ENCODE measurements at regions not wholly inside any gene's neighbourhood (a gene's known extent, or its start where the extent isn't known, plus 50 kb on each side); places are given as distances from the start of the nearest gene placed in this dataset.

DNA sequence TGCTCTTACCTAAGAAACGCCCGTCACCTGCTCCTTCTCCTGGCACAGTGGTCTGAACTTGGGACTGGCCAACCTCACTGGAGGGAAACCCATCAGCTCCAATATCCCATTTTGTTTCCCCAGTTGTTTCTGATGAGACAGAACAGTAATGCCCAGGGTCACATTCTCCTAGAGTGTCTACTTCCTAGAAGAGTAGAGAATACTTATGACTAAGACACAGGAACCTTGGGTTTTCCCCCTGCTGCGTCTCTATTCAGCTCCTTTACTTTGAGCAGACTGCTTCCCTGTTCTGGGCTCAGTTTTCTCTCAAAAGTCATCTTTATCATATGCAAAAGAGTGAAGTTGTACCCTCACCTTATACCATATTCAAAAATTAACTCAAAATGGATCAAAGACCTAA, 79.4 kb downstream of the POLR2M start:
- TF ChIP-seq POLR2A (IDR thresholded peaks at IDR 0.05): no peak
- TF ChIP-seq, protein P1, sequence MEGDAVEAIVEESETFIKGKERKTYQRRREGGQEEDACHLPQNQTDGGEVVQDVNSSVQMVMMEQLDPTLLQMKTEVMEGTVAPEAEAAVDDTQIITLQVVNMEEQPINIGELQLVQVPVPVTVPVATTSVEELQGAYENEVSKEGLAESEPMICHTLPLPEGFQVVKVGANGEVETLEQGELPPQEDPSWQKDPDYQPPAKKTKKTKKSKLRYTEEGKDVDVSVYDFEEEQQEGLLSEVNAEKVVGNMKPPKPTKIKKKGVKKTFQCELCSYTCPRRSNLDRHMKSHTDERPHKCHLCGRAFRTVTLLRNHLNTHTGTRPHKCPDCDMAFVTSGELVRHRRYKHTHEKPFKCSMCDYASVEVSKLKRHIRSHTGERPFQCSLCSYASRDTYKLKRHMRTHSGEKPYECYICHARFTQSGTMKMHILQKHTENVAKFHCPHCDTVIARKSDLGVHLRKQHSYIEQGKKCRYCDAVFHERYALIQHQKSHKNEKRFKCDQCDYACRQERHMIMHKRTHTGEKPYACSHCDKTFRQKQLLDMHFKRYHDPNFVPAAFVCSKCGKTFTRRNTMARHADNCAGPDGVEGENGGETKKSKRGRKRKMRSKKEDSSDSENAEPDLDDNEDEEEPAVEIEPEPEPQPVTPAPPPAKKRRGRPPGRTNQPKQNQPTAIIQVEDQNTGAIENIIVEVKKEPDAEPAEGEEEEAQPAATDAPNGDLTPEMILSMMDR (IDR thresholded peaks at IDR 0.05 in 4 of 5, conservative IDR thresholded peaks at IDR 0.05 in 1 of 5): no peak
- in situ Hi-C loops (cut with MboI; ENCODE audit: low sequenced_read_pairs in 4 of 4): no loop called here
- no peak for ATAC-seq
- Histone ChIP-seq H3K27ac (no peak overlapping the region), H3K4me1 (no peaks in the 10 kb centered on the region), H3K27me3 (no peaks in the 10 kb centered on the region), H3K36me3 (no peaks in the 10 kb centered on the region), H3K9me3 (no peaks in the 10 kb centered on the region), H3K4me3 (no peak overlapping the region)
- intact Hi-C loops (cut with DNase I; ENCODE audit: low total_unique reads): no loop called here
- no peak for DNase-seq

DNA sequence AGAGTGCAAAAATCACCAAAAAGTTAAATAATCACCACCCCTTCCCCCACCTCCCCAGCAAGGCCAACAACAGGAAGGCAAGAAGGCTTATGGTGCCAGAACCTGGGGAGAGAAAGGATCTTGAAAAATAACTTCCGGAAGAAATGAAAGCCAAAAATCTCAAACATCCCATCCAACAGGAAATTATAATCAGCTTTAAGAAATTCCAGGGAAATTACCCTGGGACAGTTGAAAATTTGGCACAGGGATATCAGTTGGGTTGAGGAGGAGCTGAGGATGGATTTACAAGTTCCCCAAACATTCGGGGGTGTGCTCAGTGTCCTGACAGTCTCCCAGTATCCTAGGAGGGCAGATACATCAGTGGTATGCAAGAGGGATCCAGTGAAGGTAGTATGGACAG, 82.7 kb downstream of the POLR2M start:
- in situ Hi-C loops (cut with MboI; ENCODE audit: low sequenced_read_pairs in 4 of 4) (no loop called here), intact Hi-C loops (cut with DNase I; ENCODE audit: low total_unique reads) (no loop called here)
- H3K36me3 ChIP-seq: no peaks in the 10 kb centered on the region
- TF ChIP-seq POLR2A (IDR thresholded peaks at IDR 0.05): no peak
- DNase-seq: no peak
- no peaks in the 10 kb centered on the region for H3K9me3 ChIP-seq
- ATAC-seq: no peak
- H3K4me3 ChIP-seq: no peak overlapping the region
- no peak overlapping the region for H3K27ac ChIP-seq
- no peaks in the 10 kb centered on the region for H3K4me1 ChIP-seq
- no peaks in the 10 kb centered on the region for H3K27me3 ChIP-seq

DNA sequence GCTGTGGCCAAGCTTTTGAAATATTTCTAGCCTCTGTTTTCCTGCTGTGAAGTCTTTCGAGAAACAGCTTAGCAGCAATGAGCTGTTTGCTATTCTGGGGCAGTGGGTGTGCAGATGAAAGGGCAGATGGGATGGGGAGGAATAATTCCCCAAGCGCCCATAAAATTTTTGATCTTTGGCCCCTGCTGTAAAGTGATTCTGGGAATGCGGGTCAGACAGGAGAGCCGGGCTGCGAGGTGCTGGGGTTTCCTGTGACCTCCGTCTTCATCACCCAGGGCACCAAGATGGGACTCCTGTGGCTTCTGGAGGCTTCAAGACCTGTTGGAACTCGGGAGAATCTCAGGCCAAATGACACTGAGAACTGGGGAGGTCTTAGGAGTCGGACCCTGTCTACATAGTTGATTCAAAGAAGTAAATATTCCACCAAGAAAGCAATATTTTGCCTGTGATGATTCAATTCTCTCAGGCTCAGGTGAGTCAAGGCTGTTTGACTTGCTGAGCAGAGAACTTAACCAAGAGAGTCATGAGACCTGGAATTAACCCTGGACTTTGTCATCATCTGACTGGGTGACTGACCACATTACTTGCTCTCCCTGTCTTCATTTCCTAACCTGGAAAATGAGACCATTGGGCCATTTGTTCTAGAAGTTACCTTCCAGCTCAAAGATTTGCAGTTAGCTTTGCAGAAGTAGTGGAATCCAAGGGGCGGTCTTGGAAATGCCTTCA, 86.4 kb downstream of the POLR2M start:
- Histone ChIP-seq H3K4me1 (peaks cover 0 to 4% of the 10 kb centered on the region in 2 donors), H3K4me3 (no peak overlapping the region), H3K9me3 (no peaks in the 10 kb centered on the region), H3K27ac (no peak overlapping the region), H3K27me3 (no peaks in the 10 kb centered on the region), H3K36me3 (no peaks in the 10 kb centered on the region)
- intact Hi-C loops (cut with DNase I; ENCODE audit: low total_unique reads): no loop called here
- ATAC-seq (no peak), DNase-seq (no peak)
- in situ Hi-C loops (cut with MboI; ENCODE audit: low sequenced_read_pairs in 4 of 4): no loop called here
- TF ChIP-seq POLR2A (IDR thresholded peaks at IDR 0.05): no peak
- TF ChIP-seq, protein P1 (IDR thresholded peaks at IDR 0.05 in 4 of 5, conservative IDR thresholded peaks at IDR 0.05 in 1 of 5): no peak

DNA sequence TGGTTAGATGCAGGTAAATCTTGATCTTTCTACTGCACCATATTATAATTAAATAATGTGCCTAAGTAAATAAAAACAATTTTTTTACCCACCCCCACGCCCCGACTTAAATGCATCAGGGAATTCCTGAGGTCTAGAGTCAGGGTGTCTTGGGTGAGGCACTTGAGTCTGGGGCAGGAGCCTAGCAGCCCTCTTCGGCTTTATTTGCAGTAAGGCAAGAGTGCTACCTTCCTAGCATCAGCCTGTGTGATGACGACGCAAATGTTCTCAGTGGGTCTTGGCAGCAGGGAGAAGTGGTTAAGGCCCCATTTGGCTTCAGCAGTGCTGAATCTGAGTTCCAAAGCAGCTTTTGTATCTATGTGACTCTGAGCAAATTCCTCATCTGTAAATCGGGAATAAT, 88.7 kb downstream of the POLR2M start:
- no peak overlapping the region for H3K27ac ChIP-seq
- ATAC-seq: no peak
- no peaks in the 10 kb centered on the region for H3K9me3 ChIP-seq
- DNase-seq: no peak
- peaks cover 0 to 4% of the 10 kb centered on the region in 2 donors for H3K4me1 ChIP-seq
- intact Hi-C loops (cut with DNase I; ENCODE audit: low total_unique reads) (no loop called here), in situ Hi-C loops (cut with MboI; ENCODE audit: low sequenced_read_pairs in 4 of 4) (no loop called here)
- no peaks in the 10 kb centered on the region for H3K36me3 ChIP-seq
- TF ChIP-seq POLR2A (IDR thresholded peaks at IDR 0.05): no peak
- TF ChIP-seq, protein P1 (IDR thresholded peaks at IDR 0.05 in 4 of 5, conservative IDR thresholded peaks at IDR 0.05 in 1 of 5): no peak
- no peaks in the 10 kb centered on the region for H3K27me3 ChIP-seq
- H3K4me3 ChIP-seq: no peak overlapping the region

DNA sequence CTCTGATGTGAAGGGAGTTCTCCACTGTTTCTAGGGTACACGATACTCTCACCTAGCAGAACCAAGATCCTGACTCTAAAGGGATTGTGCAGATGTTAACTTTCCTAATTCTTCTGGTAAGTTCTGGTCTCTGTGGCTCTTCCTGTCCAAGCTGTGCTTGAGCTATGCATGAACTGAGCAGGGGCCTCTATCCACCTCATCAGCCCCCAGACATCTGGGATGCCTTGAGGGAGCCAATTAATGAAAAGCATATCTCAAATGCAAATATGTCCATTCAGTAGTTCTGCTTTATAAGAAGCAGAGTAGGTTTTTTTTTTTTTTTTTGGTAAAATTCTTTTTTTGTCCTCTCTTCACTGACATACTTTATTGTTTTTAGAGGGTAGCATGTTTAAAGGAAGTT, 89.6 kb downstream of the POLR2M start:
- in situ Hi-C loops (cut with MboI; ENCODE audit: low sequenced_read_pairs in 4 of 4): no loop called here
- Histone ChIP-seq H3K36me3 (no peaks in the 10 kb centered on the region), H3K27me3 (no peaks in the 10 kb centered on the region), H3K27ac (no peak overlapping the region), H3K4me3 (no peak overlapping the region), H3K9me3 (no peaks in the 10 kb centered on the region), H3K4me1 (peaks cover 0 to 4% of the 10 kb centered on the region in 2 donors)
- ATAC-seq (no peak), DNase-seq (no peak)
- TF ChIP-seq POLR2A (IDR thresholded peaks at IDR 0.05): no peak
- TF ChIP-seq, protein P1 (IDR thresholded peaks at IDR 0.05 in 4 of 5, conservative IDR thresholded peaks at IDR 0.05 in 1 of 5): no peak
- intact Hi-C loops (cut with DNase I; ENCODE audit: low total_unique reads): no loop called here

Measured in gastrocnemius medialis (tissue), 4 donors.